Calu3 (cell line): ENCODE measurements at regions not wholly inside any gene's neighbourhood (a gene's known extent, or its start where the extent isn't known, plus 50 kb on each side); places are given as distances from the start of the nearest gene placed in this dataset.

Source experiments
- BruUV-seq: library from RNA; stranded (reverse); fragments of 400-500 nt; replicated peaks from 2 replicates; lab custom pipeline; 2021; lab: Mats Ljungman, UMichigan
- CTCF ChIA-PET: fragments of 300-600 bp; sonication (Branson Sonifier 250); formaldehyde crosslinking; loops from one replicate; lab custom pipeline; 2022; ENCODE audit warnings: antibody characterized with exemption; lab: Charles Lee
- DNase-seq: peaks from one replicate; pipeline ENCODE4 v3.0.0; 2022
- H3K27ac Mint-ChIP-seq: one replicate; pipeline ENCODE4 v1.8.0; 2022; ENCODE audit warnings: mixed read lengths; ENCODE audit not compliant: unreplicated experiment
- H3K27me3 Mint-ChIP-seq: one replicate; pipeline ENCODE4 v1.8.0; 2022; ENCODE audit warnings: mixed read lengths; ENCODE audit not compliant: unreplicated experiment
- H3K36me3 Mint-ChIP-seq: one replicate; pipeline ENCODE4 v1.8.0; 2022; ENCODE audit warnings: mild to moderate bottlenecking, moderate library complexity, mixed read lengths; ENCODE audit not compliant: insufficient read depth, unreplicated experiment
- H3K4me1 Mint-ChIP-seq: one replicate; pipeline ENCODE4 v1.8.0; 2022; ENCODE audit warnings: mild to moderate bottlenecking, low read depth, mixed read lengths; ENCODE audit not compliant: unreplicated experiment
- H3K4me3 Mint-ChIP-seq: one replicate; pipeline ENCODE4 v1.8.0; 2022; ENCODE audit warnings: mild to moderate bottlenecking, low read depth, moderate library complexity, mixed read lengths; ENCODE audit not compliant: unreplicated experiment
- H3K9me3 Mint-ChIP-seq: one replicate; pipeline ENCODE4 v1.8.0; 2022; ENCODE audit warnings: low read depth, mixed read lengths; ENCODE audit not compliant: unreplicated experiment
- CTCF ChIP-seq: fragments of 200-600 bp; IDR thresholded peaks from one replicate; pipeline ENCODE4 v1.8.0; 2022; ENCODE audit warnings: antibody characterized with exemption; ENCODE audit not compliant: unreplicated experiment
- intact Hi-C: fragments of 100-400 bp; cut with micrococcal nuclease; formaldehyde crosslinking; loops from one replicate; pipeline ENCODE4 v1.10.0; 2022; ENCODE audit not compliant: unreplicated experiment

- intact Hi-C loops = no loop called here
- peaks cover 10% of the 10 kb centered on the region for H3K9me3 Mint-ChIP-seq
- no peaks in the 10 kb centered on the region for H3K4me1 Mint-ChIP-seq
- DNase-seq = no peak
- H3K27me3 Mint-ChIP-seq = no peaks in the 10 kb centered on the region
- BruUV-seq = no TSS peak
- no peak for TF ChIP-seq CTCF
- H3K27ac Mint-ChIP-seq = no peak overlapping the region
- no peaks in the 10 kb centered on the region for H3K36me3 Mint-ChIP-seq
- H3K4me3 Mint-ChIP-seq = no peak overlapping the region
- CTCF ChIA-PET = interaction anchor here (0.5 kb wide), 1 partner anchor 120 kb away, joined by 3 read pairs; no protein-coding TSS in a partner anchor
Measured at GRCh38 chr7:9781710-9782109, 1192.0 kb upstream of the PHF14 start.

DNA sequence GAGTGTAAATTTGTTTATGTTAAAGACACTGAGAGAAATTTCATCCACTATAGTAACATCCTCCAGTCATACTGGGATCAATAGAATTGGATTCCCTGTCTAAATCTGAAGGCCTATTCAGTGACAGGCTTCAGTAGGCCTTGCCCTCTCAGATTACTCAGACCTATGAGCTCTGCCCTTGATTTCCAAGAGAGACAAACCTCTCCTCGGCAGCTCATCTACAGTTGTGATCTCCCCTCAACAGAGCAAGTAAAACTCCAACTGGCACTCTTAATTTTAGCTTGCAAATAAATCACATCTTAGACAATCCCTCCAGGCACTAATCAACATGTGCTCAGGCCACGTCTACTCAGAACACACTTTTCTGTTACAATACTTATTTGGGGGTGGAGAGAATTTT is 1191.4 kb upstream of the PHF14 start:
- Mint-ChIP-seq H3K4me3 (no peak overlapping the region), H3K9me3 (peaks cover 8% of the 10 kb centered on the region), H3K27ac (no peak overlapping the region), H3K27me3 (no peaks in the 10 kb centered on the region), H3K4me1 (no peaks in the 10 kb centered on the region), H3K36me3 (no peaks in the 10 kb centered on the region)
- no peak for DNase-seq
- intact Hi-C loops = no loop called here
- CTCF ChIA-PET = interaction anchor here (0.5 kb wide), 1 partner anchor 119 kb away, joined by 3 read pairs; no protein-coding TSS in a partner anchor
- no peak for TF ChIP-seq CTCF
- BruUV-seq = no TSS peak

DNA sequence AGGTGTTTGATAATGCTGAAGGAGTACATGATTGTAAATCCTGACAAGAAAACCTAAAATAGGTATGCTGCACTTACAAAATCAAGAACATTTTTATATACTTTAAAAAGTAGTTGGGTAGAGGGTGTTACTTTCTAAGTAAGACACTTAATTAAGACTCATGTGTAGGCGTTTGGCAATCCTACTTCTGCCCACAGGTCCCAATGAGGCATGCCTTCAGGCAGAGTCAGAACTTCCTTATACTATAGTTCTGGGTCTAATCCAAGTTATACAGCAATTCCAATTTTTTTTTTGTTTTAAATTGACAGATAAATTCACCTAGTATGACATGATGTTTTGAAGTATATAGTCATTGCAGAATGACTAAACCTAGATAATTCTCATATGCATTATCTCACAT is 1188.5 kb upstream of the PHF14 start:
- H3K27ac Mint-ChIP-seq = no peak overlapping the region
- BruUV-seq = no TSS peak
- no peak for DNase-seq
- no peaks in the 10 kb centered on the region for H3K4me1 Mint-ChIP-seq
- peaks cover 10% of the 10 kb centered on the region for H3K9me3 Mint-ChIP-seq
- no peak for TF ChIP-seq CTCF
- CTCF ChIA-PET = no interaction called here
- intact Hi-C loops = no loop called here
- H3K36me3 Mint-ChIP-seq = no peaks in the 10 kb centered on the region
- H3K27me3 Mint-ChIP-seq = no peaks in the 10 kb centered on the region
- no peak overlapping the region for H3K4me3 Mint-ChIP-seq

GRCh38 chr7:9796241-9796640 is 1177.4 kb upstream of the PHF14 start:
- TF ChIP-seq CTCF = no peak
- H3K27ac Mint-ChIP-seq = no peak overlapping the region
- H3K9me3 Mint-ChIP-seq = peaks cover 3% of the 10 kb centered on the region
- no TSS peak for BruUV-seq
- intact Hi-C loops = no loop called here
- H3K36me3 Mint-ChIP-seq = no peaks in the 10 kb centered on the region
- no peak for DNase-seq
- no peaks in the 10 kb centered on the region for H3K4me1 Mint-ChIP-seq
- CTCF ChIA-PET = no interaction called here
- H3K4me3 Mint-ChIP-seq = no peak overlapping the region
- no peaks in the 10 kb centered on the region for H3K27me3 Mint-ChIP-seq
